Transverse colon (tissue), 4 donors: ENCODE measurements at regions not wholly inside any gene's neighbourhood (a gene's known extent, or its start where the extent isn't known, plus 50 kb on each side); places are given as distances from the start of the nearest gene placed in this dataset.

Experiments
- DNase-seq: peaks from one replicate; pipeline ENCODE4 v3.0.0-alpha.2; 2019
- H3K27ac ChIP-seq, 4 donors: fragments of 200-600 bp; sonication (generic); 2 replicates each; pipeline ENCODE4 v1.5.1; 2016 to 2018; ENCODE audit warnings: inconsistent platforms in 4 of 4
- H3K27me3 ChIP-seq: fragments of 200-600 bp; sonication (generic); 2 replicates; pipeline ENCODE4 v1.5.1; 2017; ENCODE audit warnings: inconsistent platforms
- H3K36me3 ChIP-seq, 4 donors: fragments of 200-600 bp; sonication (generic); 2 replicates each; pipeline ENCODE4 v1.5.1; 2017 to 2019; ENCODE audit warnings: inconsistent platforms in 4 of 4
- H3K4me1 ChIP-seq, 4 donors: fragments of 200-600 bp; sonication (generic); 2 replicates each; pipeline ENCODE4 v1.5.1; 2017 to 2020; ENCODE audit warnings: inconsistent platforms in 4 of 4
- H3K4me3 ChIP-seq, 4 donors: fragments of 200-600 bp; sonication (generic); 1 replicate in 1 of 4; 2 replicates in 3 of 4; pipeline versions ENCODE4 v1.5.1 to v1.6.1; 2017 to 2019; ENCODE audit warnings: inconsistent platforms in 4 of 4
- H3K9me3 ChIP-seq, 2 donors: fragments of 200-600 bp; sonication (generic); 2 replicates each; pipeline ENCODE4 v1.5.1; 2017 to 2019; ENCODE audit warnings: inconsistent platforms in 2 of 2
- CTCF ChIP-seq, 5 experiments: fragments of 200-600 bp in 3 of 5; fragments of 450-650 bp in 2 of 5; sonication (generic) in 3 of 5; IDR thresholded peaks; 1 replicate in 2 of 5; 2 replicates in 3 of 5; pipeline ENCODE4 v1.5.1; 2016 to 2017; ENCODE audit warnings: antibody characterized with exemption in 5 of 5, inconsistent platforms in 3 of 5, mild to moderate bottlenecking in 2 of 5, moderate library complexity in 1 of 5
- EP300 ChIP-seq: sonication (generic); formaldehyde crosslinking; IDR thresholded peaks from one replicate; pipeline ENCODE4 v1.6.1; 2017; ENCODE audit warnings: antibody characterized with exemption, low read depth
- POLR2A ChIP-seq: fragments of 450-650 bp; IDR thresholded peaks from one replicate; pipeline ENCODE4 v1.6.1; 2016; ENCODE audit warnings: antibody characterized with exemption, mild to moderate bottlenecking, moderate library complexity
- POLR2AphosphoS5 ChIP-seq, 3 donors: sonication (generic); formaldehyde crosslinking; IDR thresholded peaks; one replicate each; pipeline ENCODE4 v1.6.1; 2016; ENCODE audit warnings: antibody characterized with exemption in 3 of 3
- WGBS, 2 donors: methylation state at CpG; one replicate each; pipeline ENCODE4 v1.1.5; 2018; ENCODE audit warnings: low coverage in 1 of 2; 5-methylcytosine and 5-hydroxymethylcytosine counted together
- in situ Hi-C, 4 donors: fragments of 200-750 bp; cut with MboI; loops; one replicate each; pipeline versions ENCODE4 v1.15.0 to v1.15.1; 2017; ENCODE audit warnings: low sequenced_read_pairs in 3 of 4, low pct_ligation_motif_present in 1 of 4, low pct_unique_long_range_greater_than_20kb in 1 of 4
- intact Hi-C: fragments of 100-400 bp; cut with DNase I; formaldehyde crosslinking; loops from one replicate; pipeline ENCODE4 v1.15.1; 2023; ENCODE audit warnings: low total_unique reads

DNA sequence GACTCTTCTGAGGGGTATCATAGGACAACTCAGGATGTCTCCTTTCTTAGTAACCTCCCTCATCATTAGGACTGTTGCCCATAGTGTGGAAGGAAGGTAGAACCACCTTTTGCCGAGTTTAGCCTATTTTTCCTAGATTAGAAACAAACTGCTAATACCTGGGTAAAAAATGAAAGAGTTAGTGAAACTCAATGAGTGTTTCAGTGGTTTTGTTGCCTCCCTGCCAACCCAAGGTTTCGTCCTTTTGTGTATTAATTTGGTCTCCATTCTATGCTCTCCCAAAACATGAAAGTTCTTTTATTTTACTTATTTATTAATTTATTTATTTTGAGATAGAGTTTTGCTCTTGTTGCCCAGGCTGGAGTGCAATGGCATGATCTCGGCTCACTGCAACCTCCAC, 174.9 kb upstream of the KCNJ16 start:
- H3K4me1 ChIP-seq: no peaks in the 10 kb centered on the region
- no peaks in the 10 kb centered on the region for H3K36me3 ChIP-seq
- intact Hi-C loops: no loop called here
- 83 to 88% methylated on average over 3 of the region's 3 CpGs for WGBS, 2 donors
- in situ Hi-C loops: no loop called here
- no peak overlapping the region for H3K27ac ChIP-seq
- no peak overlapping the region for H3K4me3 ChIP-seq
- TF ChIP-seq POLR2A (no peak), CTCF (IDR thresholded peaks at IDR 0.05) (no peak), POLR2AphosphoS5 (IDR thresholded peaks at IDR 0.05) (no peak), EP300 (no peak)
- no peak for DNase-seq
- no peaks in the 10 kb centered on the region for H3K27me3 ChIP-seq
- H3K9me3 ChIP-seq: no peaks in the 10 kb centered on the region

DNA sequence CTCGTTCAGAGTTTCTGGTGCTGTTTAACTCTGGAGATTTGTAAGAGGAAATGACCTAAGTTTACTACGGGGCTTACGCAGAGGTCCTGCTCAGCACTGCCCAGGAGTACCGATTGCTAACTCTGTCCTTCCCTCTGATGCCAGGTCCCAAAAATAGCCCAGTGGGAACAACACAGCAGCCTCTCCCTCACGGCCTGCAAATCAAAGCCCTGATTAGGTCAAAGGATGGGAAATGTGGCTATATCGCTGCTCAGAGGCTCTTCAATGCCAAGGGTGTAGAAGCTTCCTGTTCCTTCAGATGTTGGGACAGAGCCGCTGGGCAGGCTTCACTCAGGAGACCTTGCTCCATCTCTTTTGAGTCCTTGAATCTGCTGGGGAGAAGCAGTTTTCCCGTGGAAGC, 174.2 kb upstream of the KCNJ16 start:
- in situ Hi-C loops: no loop called here
- intact Hi-C loops: no loop called here
- Histone ChIP-seq H3K4me1 (no peaks in the 10 kb centered on the region), H3K36me3 (no peaks in the 10 kb centered on the region), H3K9me3 (no peaks in the 10 kb centered on the region), H3K27me3 (no peaks in the 10 kb centered on the region), H3K27ac (no peak overlapping the region), H3K4me3 (no peak overlapping the region)
- 77 to 83% methylated on average over 3 to 8 of the region's 8 CpGs for WGBS, 2 donors
- no peak for TF ChIP-seq POLR2A
- no peak for TF ChIP-seq POLR2AphosphoS5 (IDR thresholded peaks at IDR 0.05)
- TF ChIP-seq EP300: no peak
- TF ChIP-seq CTCF (IDR thresholded peaks at IDR 0.05): no peak
- DNase-seq: no peak

- Histone ChIP-seq H3K27ac (no peak overlapping the region), H3K27me3 (no peaks in the 10 kb centered on the region), H3K4me1 (no peaks in the 10 kb centered on the region), H3K36me3 (no peaks in the 10 kb centered on the region), H3K9me3 (no peaks in the 10 kb centered on the region), H3K4me3 (no peak overlapping the region)
- in situ Hi-C loops: no loop called here
- no peak for DNase-seq
- 79 to 84% methylated on average over 4 of the region's 4 CpGs for WGBS, 2 donors
- intact Hi-C loops: no loop called here
- TF ChIP-seq POLR2AphosphoS5 (IDR thresholded peaks at IDR 0.05): no peak
- TF ChIP-seq POLR2A: no peak
- no peak for TF ChIP-seq CTCF (IDR thresholded peaks at IDR 0.05)
- TF ChIP-seq EP300: no peak
Measured at GRCh38 chr17:69906306-69906705, 168.7 kb upstream of the KCNJ16 start.

DNA sequence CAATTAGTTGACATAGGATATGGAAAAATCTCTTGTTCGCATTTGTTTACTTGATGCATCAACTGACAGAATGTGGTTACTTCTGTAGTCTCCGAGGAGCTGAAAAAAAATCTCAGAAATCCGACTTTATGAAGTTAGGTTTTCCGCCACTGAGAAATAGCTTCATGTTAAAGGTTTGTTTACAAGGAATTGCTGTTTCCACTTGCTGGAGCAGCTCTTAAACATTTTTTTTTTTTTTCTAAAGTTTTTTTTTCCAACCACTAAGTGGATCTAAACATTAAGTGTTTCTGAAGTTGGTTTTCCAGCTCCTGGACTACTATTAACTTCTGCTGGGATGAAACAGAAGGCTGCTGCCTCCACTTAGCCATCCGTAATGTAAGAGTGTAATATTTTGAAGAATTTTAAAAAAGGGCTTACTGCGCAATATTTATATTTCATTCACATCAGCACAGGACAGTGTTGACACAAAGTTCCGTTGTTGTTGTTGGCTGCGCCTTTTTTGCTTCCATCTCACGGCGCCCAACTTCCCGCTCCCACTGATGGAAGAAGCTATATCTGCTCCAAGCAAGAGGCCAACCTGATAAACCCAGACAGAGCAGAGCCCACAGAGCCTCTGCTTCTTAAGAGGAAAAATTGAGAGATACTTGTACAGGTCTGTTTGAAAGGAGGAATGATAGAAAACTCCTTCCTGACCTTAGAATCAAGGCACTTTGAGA, 167.7 kb upstream of the KCNJ16 start:
- Histone ChIP-seq H3K27me3 (no peaks in the 10 kb centered on the region), H3K36me3 (no peaks in the 10 kb centered on the region), H3K9me3 (no peaks in the 10 kb centered on the region), H3K4me3 (no peak overlapping the region), H3K4me1 (no peaks in the 10 kb centered on the region), H3K27ac (no peak overlapping the region)
- TF ChIP-seq CTCF (IDR thresholded peaks at IDR 0.05): no peak
- no peak for TF ChIP-seq EP300
- no peak for TF ChIP-seq POLR2AphosphoS5 (IDR thresholded peaks at IDR 0.05)
- no peak for TF ChIP-seq POLR2A
- in situ Hi-C loops: no loop called here
- intact Hi-C loops: no loop called here
- no peak for DNase-seq
- 79 to 89% methylated on average over 10 to 11 of the region's 11 CpGs for WGBS, 2 donors
